A549 (cell line): ENCODE measurements at regions not wholly inside any gene's neighbourhood (a gene's known extent, or its start where the extent isn't known, plus 50 kb on each side); places are given as distances from the start of the nearest gene placed in this dataset.

ENCODE experiments used
- ATAC-seq, 2 experiments: fragments of 200-7000 bp in 1 of 2; fragments of >200 bp in 1 of 2; cut with Nextera tagmentation in 1 of 2; cut with Tn5 transposase in 1 of 2; 3 replicates each; pipeline versions ENCODE4 v1.8.0 to v1.9.1; 2018 to 2020; ENCODE audit warnings: mild to moderate bottlenecking in 1 of 2, moderate library complexity in 1 of 2
- CTCF ChIA-PET: fragments of 300-600 bp; sonication (Branson Sonifier 250); formaldehyde crosslinking; extraction: SDS; loops from one replicate; lab custom pipeline; 2021; ENCODE audit warnings: antibody characterized with exemption, inconsistent platforms; lab: Yijun Ruan, JAX
- POLR2A ChIA-PET: fragments of 350-600 bp; formaldehyde crosslinking; extraction: SDS; loops from one replicate; lab custom pipeline; 2021; ENCODE audit warnings: antibody characterized with exemption, inconsistent platforms; lab: Yijun Ruan, JAX
- DNase-seq, 2 experiments: peaks; one replicate each; pipeline versions ENCODE4 v3.0.0 to v3.0.0-alpha.2; 2011 to 2016; ENCODE audit warnings: low read depth in 1 of 2, low spot score in 1 of 2
- FAIRE-seq: peaks from 2 replicates; lab custom pipeline; 2011; peaks lifted over from hg19 to GRCh38; lab: Jason Lieb, UNC
- H3K27ac ChIP-seq, 2 experiments: fragments of >200 bp; sonication (Bioruptor Twin); formaldehyde crosslinking; 3 replicates each; pipeline ENCODE4 v1.5.1; 2016 to 2017
- H3K4me1 ChIP-seq: fragments of >200 bp; sonication (Bioruptor Twin); formaldehyde crosslinking; 3 replicates; pipeline ENCODE4 v1.6.1; 2016
- H3K4me2 ChIP-seq: fragments of >200 bp; sonication (Bioruptor Twin); formaldehyde crosslinking; 3 replicates; pipeline ENCODE4 v1.6.1; 2016
- H3K4me3 ChIP-seq: fragments of >200 bp; sonication (Bioruptor Twin); formaldehyde crosslinking; 3 replicates; pipeline ENCODE4 v1.5.1; 2016
- H3K9me3 ChIP-seq: fragments of >200 bp; sonication (Bioruptor Twin); formaldehyde crosslinking; 3 replicates; pipeline ENCODE4 v1.6.1; 2016
- BHLHE40 ChIP-seq: IDR thresholded peaks from 2 replicates; pipeline ENCODE4 v1.6.1; 2012; ENCODE audit warnings: low read depth, low read length, inconsistent platforms
- CEBPB ChIP-seq, 2 experiments: fragments of >200 bp in 1 of 2; sonication (Bioruptor Twin) in 1 of 2; formaldehyde crosslinking in 1 of 2; IDR thresholded peaks; 2 replicates each; pipeline ENCODE4 v1.6.1; 2012 to 2016
- EHMT2 ChIP-seq: fragments of 200-600 bp; sonication (generic); IDR thresholded peaks from 2 replicates; pipeline ENCODE4 v1.6.1; 2016; ENCODE audit warnings: antibody characterized with exemption, low read depth, mild to moderate bottlenecking, moderate library complexity
- EP300 ChIP-seq, 2 experiments: fragments of >200 bp; sonication (Bioruptor Twin); formaldehyde crosslinking; IDR thresholded peaks; 2 replicates in 1 of 2; 3 replicates in 1 of 2; pipeline ENCODE4 v1.6.1; 2016 to 2017
- ESRRA ChIP-seq: fragments of 150-350 bp; IDR thresholded peaks from 2 replicates; pipeline ENCODE4 v1.6.1; 2014; ENCODE audit warnings: mild to moderate bottlenecking, low read length, borderline replicate concordance
- FOSB ChIP-seq: fragments of 250-450 bp; sonication (Bioruptor Pico); IDR thresholded peaks from 2 replicates; pipeline ENCODE4 v1.5.0; 2020; ENCODE audit warnings: mild to moderate bottlenecking, moderate library complexity
- HOXA7 ChIP-seq: fragments of 250-450 bp; sonication (Bioruptor Pico); IDR thresholded peaks from 2 replicates; pipeline ENCODE4 v1.5.0; 2020; ENCODE audit warnings: mild to moderate bottlenecking, moderate library complexity
- HOXB5 ChIP-seq: fragments of 250-450 bp; sonication (Bioruptor Pico); IDR thresholded peaks from 2 replicates; pipeline ENCODE4 v1.5.0; 2020; ENCODE audit warnings: mild to moderate bottlenecking, moderate library complexity
- JUN ChIP-seq, 2 experiments: fragments of >200 bp; sonication (Bioruptor Twin); formaldehyde crosslinking; IDR thresholded peaks; 2 replicates in 1 of 2; 3 replicates in 1 of 2; pipeline ENCODE4 v1.6.1; 2016 to 2017
- JUNB ChIP-seq: fragments of >200 bp; sonication (Bioruptor Twin); formaldehyde crosslinking; IDR thresholded peaks from 2 replicates; pipeline ENCODE4 v1.6.1; 2016
- KDM1A ChIP-seq: fragments of 200-600 bp; sonication (generic); IDR thresholded peaks from 2 replicates; pipeline ENCODE4 v1.6.1; 2016; ENCODE audit warnings: low read depth, mild to moderate bottlenecking
- POLR2AphosphoS2 ChIP-seq: conservative IDR thresholded peaks from 2 replicates; pipeline ENCODE4 v1.6.1; 2012; ENCODE audit warnings: low read length, improper control_type of control experiment, inconsistent platforms
- RAD21 ChIP-seq, 2 experiments: fragments of >200 bp in 1 of 2; sonication (Bioruptor Twin) in 1 of 2; formaldehyde crosslinking in 1 of 2; IDR thresholded peaks in 1 of 2; conservative IDR thresholded peaks in 1 of 2; 2 replicates in 1 of 2; 3 replicates in 1 of 2; pipeline ENCODE4 v1.6.1; 2012 to 2018; ENCODE audit warnings: inconsistent platforms in 1 of 2
- TFCP2L1 ChIP-seq: fragments of 250-450 bp; sonication (Bioruptor Pico); IDR thresholded peaks from 2 replicates; pipeline ENCODE4 v1.5.0; 2021; ENCODE audit warnings: mild to moderate bottlenecking
- ZFP36 ChIP-seq: fragments of 450-650 bp; IDR thresholded peaks from 2 replicates; pipeline ENCODE4 v1.6.1; 2014; ENCODE audit warnings: borderline replicate concordance; ENCODE audit not compliant: partially characterized antibody
- WGBS: methylation state at CpG from one replicate; pipeline ENCODE4 v1.1.6; 2017; ENCODE audit errors: missing lambda C conversion rate; 5-methylcytosine and 5-hydroxymethylcytosine counted together
- TF ChIP-seq, protein P1 (sequence below): fragments of >200 bp; sonication (Bioruptor Twin); formaldehyde crosslinking; IDR thresholded peaks from 3 replicates; pipeline ENCODE4 v1.5.1; 2016
- TF ChIP-seq, protein P2 (sequence below): fragments of 150-350 bp; IDR thresholded peaks from 2 replicates; pipeline ENCODE4 v1.6.1; 2014; ENCODE audit warnings: low read depth, mild to moderate bottlenecking, low read length
- TF ChIP-seq, protein P3 (sequence below): fragments of >200 bp; sonication (Bioruptor Twin); formaldehyde crosslinking; IDR thresholded peaks from 3 replicates; pipeline ENCODE4 v1.6.1; 2016
- TF ChIP-seq, protein P4 (sequence below): IDR thresholded peaks from 2 replicates; pipeline ENCODE4 v1.6.1; 2012
- TF ChIP-seq, protein P5 (sequence below): IDR thresholded peaks from 2 replicates; pipeline ENCODE4 v1.6.1; 2012

DNA sequence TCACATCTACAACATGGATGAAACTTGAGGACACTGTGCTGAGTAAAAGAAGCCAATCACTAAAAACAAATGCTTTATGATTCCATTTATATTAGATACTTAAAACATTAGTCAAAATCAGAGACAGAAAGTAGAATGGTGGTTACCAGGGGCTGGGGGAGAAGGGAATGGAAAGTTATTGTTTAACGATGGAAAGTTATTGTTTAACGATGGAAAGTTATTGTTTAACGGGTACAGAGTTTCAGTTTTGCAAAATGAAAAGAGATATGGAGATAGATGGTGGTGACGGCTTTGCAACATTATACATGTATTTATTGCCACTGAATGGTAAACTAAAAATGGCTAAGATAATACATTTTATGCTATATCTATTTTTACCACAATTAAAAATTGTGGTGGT is 160.6 kb downstream of the TUBA3C start:
- Histone ChIP-seq H3K27ac (no peak overlapping the region), H3K4me3 (no peak overlapping the region), H3K4me1 (no peaks in the 10 kb centered on the region), H3K9me3 (no peaks in the 10 kb centered on the region), H3K4me2 (no peak overlapping the region)
- no peak for ATAC-seq
- ChIA-PET POLR2A (no interaction called here), CTCF (interaction anchor here (0.8 kb wide), 1 partner anchor 147 kb away, joined by 3 read pairs; no protein-coding TSS in a partner anchor)
- no peak for TF ChIP-seq FOSB (CRISPR knock-in tag)
- TF ChIP-seq HOXA7: no peak
- TF ChIP-seq, protein P1, sequence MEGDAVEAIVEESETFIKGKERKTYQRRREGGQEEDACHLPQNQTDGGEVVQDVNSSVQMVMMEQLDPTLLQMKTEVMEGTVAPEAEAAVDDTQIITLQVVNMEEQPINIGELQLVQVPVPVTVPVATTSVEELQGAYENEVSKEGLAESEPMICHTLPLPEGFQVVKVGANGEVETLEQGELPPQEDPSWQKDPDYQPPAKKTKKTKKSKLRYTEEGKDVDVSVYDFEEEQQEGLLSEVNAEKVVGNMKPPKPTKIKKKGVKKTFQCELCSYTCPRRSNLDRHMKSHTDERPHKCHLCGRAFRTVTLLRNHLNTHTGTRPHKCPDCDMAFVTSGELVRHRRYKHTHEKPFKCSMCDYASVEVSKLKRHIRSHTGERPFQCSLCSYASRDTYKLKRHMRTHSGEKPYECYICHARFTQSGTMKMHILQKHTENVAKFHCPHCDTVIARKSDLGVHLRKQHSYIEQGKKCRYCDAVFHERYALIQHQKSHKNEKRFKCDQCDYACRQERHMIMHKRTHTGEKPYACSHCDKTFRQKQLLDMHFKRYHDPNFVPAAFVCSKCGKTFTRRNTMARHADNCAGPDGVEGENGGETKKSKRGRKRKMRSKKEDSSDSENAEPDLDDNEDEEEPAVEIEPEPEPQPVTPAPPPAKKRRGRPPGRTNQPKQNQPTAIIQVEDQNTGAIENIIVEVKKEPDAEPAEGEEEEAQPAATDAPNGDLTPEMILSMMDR: no peak
- no peak for TF ChIP-seq RAD21 (conservative IDR thresholded peaks at IDR 0.05 in 1 of 2, IDR thresholded peaks at IDR 0.05 in 1 of 2)
- no peak for TF ChIP-seq CEBPB (IDR thresholded peaks at IDR 0.05)
- TF ChIP-seq, protein P2, sequence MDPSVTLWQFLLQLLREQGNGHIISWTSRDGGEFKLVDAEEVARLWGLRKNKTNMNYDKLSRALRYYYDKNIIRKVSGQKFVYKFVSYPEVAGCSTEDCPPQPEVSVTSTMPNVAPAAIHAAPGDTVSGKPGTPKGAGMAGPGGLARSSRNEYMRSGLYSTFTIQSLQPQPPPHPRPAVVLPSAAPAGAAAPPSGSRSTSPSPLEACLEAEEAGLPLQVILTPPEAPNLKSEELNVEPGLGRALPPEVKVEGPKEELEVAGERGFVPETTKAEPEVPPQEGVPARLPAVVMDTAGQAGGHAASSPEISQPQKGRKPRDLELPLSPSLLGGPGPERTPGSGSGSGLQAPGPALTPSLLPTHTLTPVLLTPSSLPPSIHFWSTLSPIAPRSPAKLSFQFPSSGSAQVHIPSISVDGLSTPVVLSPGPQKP: no peak
- TF ChIP-seq JUNB: no peak
- no peak for TF ChIP-seq POLR2AphosphoS2
- TF ChIP-seq EHMT2: no peak
- TF ChIP-seq, protein P3, sequence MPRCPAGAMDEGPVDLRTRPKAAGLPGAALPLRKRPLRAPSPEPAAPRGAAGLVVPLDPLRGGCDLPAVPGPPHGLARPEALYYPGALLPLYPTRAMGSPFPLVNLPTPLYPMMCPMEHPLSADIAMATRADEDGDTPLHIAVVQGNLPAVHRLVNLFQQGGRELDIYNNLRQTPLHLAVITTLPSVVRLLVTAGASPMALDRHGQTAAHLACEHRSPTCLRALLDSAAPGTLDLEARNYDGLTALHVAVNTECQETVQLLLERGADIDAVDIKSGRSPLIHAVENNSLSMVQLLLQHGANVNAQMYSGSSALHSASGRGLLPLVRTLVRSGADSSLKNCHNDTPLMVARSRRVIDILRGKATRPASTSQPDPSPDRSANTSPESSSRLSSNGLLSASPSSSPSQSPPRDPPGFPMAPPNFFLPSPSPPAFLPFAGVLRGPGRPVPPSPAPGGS: no peak
- TF ChIP-seq EP300 (IDR thresholded peaks at IDR 0.05): no peak
- 0% methylated on average over 4 of the region's 4 CpGs for WGBS
- FAIRE-seq: no peak
- DNase-seq: no peak

DNA sequence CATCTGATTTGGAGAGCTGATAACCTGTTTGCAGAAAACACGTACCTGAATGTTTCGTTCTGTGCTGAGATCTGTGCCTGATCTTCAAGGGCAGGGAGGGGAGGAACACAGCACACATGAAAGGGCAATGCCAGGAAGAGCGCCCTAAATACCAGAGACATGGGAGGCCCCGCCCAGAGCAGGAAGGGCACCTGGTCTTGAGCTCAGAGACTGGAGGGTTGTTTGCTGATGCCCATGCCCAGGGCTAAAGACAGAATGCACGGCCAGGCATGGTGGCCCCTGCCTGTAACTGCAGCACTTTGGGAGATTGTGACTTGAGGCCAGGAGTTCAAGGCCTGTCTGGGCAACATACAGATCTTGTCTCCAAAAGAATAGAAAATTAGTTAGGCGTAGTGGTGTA is 183.2 kb downstream of the TUBA3C start:
- no peak overlapping the region for H3K27ac ChIP-seq
- WGBS: 13% methylated on average over 2 of the region's 6 CpGs
- POLR2A ChIA-PET: no interaction called here
- TF ChIP-seq, protein P2: no peak
- TF ChIP-seq, protein P4, sequence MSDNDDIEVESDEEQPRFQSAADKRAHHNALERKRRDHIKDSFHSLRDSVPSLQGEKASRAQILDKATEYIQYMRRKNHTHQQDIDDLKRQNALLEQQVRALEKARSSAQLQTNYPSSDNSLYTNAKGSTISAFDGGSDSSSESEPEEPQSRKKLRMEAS: no peak
- TF ChIP-seq ESRRA (no peak), EP300 (IDR thresholded peaks at IDR 0.05) (no peak), JUN (IDR thresholded peaks at IDR 0.05) (no peak), TFCP2L1 (no peak), ZFP36 (no peak), BHLHE40 (no peak), KDM1A (no peak), HOXB5 (no peak)
- TF ChIP-seq, protein P5, sequence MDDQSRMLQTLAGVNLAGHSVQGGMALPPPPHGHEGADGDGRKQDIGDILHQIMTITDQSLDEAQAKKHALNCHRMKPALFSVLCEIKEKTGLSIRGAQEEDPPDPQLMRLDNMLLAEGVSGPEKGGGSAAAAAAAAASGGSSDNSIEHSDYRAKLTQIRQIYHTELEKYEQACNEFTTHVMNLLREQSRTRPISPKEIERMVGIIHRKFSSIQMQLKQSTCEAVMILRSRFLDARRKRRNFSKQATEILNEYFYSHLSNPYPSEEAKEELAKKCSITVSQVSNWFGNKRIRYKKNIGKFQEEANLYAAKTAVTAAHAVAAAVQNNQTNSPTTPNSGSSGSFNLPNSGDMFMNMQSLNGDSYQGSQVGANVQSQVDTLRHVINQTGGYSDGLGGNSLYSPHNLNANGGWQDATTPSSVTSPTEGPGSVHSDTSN: no peak
- H3K4me2 ChIP-seq: no peak overlapping the region
- H3K9me3 ChIP-seq: no peaks in the 10 kb centered on the region
- ATAC-seq (no peak), FAIRE-seq (no peak), DNase-seq (no peak)
- no peaks in the 10 kb centered on the region for H3K4me1 ChIP-seq
- H3K4me3 ChIP-seq: no peak overlapping the region
- CTCF ChIA-PET: no interaction called here
